CD4-positive, alpha-beta T cell treated with Interleukin-17A for 1 hour (primary cell): ENCODE measurements at regions not wholly inside any gene's neighbourhood (a gene's known extent, or its start where the extent isn't known, plus 50 kb on each side); places are given as distances from the start of the nearest gene placed in this dataset.
"Not testable (repeated sequence)": the region's sequence is repeated elsewhere in the genome, so short reads cannot be mapped to it uniquely, and the experiment has no call there.

Experiments
- DNase-seq: peaks from one replicate; pipeline ENCODE4 v3.0.0-alpha.2; 2020

DNA sequence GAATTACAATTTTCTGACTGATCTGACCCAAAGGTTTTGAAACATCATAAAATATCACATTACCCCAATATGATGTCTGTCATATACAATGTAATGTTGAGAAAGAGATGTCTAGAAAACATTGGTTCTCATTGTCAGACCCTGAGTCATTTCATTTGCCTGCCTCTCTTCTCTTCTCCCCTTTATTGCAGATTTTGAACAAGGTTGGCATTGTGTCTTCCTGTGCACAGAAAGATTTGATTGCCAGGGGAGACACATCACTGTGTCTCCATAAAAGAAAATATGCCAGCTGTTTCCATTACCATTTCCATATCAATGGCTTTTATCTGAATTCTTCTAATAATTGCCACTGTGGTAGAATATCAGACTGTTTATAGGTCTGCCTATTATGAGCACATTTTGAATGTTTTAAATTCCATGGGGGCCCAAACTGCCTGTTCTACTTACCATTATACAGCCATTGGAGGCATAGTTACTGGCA is 65.6 kb downstream of the IFI44 start:
- DNase-seq: no peak

DNA sequence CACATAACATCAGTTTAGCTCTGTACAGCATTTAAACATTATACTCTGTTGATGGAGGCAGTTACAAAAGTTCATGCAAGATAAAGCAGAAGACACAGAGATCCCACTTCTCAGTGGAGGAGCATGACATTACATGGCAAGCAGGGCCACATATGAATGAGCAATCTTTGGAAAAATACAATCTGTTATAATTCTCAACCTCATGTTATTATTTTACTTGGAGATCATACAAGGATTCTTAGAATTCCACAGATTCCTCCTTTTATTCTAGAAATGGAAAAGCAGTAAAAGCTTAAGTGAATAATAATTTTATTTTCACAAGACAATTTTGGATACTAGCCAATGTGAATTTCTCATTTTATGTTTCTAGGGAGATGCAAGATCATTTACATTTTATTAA is 66.6 kb downstream of the IFI44 start:
- no peak for DNase-seq

DNA sequence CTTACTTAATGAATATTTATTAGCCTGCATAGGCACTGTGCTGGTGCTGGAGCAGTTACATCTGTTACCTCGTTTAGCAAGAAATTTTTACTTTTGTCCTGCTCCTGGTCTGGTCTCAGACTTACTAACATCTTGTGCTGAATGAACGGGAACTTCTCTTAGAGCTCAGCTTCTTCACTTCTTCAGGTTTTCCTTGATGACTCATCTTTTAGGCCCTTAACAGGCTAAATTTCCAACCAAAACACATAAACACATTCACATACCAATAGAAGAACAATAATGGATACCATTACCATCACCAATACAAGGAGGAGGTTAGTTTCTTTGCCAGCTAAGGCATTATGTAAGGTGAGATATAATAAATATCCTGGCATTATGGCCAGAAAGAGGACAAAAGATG is 68.9 kb downstream of the IFI44 start:
- DNase-seq: no peak

DNA sequence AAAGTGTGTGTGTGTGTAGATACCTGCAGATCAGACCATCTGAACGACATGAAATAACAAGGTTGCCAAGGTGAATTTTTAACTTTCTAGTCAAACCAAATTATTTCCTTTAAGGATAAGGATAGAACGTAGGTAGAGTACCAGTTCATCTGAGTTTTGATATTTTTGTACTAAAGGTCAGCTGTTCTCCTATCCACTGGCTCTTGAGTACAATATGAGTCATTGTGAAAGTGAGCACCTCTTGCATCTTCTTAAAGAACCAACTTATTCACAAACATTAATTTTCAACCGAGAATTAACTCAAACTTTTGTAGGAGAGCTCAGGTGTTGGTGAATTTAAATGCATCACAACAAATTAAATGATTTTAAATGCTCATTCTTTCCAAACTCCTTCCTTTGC is 71.5 kb downstream of the IFI44 start:
- no peak for DNase-seq

DNA sequence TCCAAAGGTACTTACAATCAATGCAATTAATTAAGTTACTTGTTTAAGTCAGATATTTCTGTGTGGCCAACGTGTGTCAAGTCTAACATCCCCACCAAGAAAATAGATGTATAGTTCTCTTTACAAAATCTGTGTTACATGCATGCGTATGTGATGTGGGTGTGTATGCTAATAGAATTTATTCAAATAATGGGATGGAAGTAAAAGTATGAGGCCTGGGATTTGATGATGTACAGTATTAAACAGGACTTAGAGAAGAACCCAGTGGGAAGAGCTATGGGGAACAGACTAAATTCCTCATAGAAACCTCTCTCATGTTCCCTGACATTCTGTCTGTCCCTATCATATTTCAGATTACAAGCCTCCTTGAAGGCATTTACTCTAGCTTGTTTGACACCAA is 72.5 kb downstream of the IFI44 start:
- DNase-seq: no peak

DNA sequence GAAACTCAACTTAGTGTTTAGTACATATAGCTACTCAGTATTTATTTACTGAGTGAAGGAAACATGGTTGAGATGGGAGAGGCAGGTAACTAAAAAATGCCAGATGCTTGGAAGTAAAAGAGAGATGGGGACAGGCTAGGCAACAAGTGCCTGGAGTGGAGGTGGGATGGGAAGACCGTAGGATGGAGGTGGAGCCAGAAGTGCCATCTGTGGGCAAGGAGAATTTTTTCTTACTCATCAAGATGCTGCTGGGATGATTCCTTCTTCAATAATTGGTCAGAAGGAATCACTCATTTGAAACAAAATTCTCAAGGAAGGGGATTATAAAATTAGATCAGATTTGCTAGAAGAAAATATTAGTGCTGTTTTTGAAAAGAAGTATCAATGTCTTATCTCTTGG is 72.9 kb downstream of the IFI44 start:
- DNase-seq: no peak

DNA sequence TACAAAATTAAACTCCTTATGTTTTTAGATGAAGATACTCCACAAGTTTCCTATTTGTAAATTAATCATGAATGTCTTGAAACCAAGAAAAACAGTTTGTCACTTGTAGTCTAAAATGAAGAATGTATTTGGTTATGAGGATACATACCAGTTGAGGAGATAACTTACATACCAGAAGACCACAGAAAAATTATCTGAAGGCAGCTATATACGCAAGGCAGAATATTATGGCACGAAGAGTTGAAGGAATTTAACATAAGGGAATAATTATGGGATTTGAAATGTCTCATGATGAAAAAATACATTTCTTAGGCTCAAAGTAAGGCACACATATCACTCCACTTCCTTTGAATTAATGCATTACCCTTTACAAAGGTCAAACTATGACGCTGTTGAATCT is 73.3 kb downstream of the IFI44 start:
- no peak for DNase-seq

DNA sequence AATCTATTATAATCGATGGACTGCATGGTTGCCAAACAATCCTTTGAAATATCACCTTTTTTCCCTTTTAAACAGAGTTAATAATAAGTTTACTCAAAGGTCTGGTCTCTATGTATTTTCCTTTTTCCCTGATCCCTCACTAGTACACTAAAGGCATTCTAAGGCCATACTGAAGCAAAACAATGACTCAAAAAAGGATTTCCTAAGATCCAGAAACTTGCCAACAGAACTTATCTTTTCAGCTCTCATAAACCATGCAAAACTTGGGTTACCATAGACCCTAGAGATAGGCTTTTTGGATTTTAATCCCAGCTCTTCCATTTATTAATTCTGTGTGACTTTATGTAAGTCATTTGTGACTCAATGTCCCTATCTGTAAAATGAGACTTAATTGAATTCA is 77.1 kb downstream of the IFI44 start:
- DNase-seq: no peak

DNA sequence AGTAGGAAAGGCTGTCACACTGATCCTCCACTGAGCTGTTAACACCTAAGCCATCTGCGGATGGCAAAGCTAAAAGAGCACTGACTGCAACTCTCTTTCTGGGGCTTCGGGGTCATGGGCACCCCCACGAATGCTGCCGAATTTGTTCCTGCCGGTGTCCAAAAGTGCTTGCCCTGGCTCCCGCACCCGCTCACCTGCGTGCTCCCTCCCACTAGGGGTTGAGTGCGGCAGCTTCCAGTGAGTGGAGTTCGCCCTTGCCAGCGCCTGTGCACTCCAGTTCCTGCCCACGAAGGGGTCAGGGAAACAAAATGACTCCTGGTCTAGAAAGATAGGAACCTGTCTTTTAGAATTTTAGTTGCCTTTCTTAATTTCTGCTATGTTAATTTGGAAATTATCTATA is 78.7 kb downstream of the IFI44 start:
- DNase-seq: no peak

DNA sequence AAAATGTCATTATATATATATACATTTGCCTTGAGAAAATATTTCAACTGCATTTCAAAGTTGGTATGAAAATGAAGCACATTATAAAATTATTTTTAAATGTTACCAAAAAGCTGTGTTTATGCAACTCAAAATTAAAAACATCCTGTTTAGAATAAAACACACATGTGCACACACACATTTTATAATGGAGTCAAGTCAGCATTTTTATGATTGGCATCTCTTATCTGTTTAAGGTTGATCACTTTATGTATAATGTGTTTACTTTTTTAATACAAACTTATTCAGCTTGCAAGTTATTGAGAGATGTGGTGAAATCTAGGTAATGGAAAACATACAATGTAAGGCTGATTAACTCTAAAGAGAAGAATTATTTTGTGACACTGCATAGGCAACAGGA is 80.4 kb downstream of the IFI44 start:
- DNase-seq: no peak

DNA sequence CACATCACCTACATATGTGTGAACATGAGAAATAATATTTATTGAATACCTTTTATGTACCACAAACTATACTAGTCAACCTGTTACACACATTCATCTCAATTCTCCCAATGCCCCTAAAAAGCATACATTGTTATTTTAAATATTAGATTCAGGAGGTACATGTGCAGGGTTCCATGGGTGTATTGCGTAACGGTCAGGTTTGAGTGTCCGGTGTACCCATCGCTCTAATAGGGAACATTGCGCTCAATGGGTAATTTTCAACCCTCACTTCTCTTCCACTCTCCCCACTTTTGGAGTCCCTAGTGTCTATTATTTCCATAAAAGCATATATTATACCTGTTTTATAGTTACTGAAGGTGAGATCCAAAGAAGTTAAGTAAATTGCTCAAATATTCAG is 82.0 kb downstream of the IFI44 start:
- DNase-seq: no peak

DNA sequence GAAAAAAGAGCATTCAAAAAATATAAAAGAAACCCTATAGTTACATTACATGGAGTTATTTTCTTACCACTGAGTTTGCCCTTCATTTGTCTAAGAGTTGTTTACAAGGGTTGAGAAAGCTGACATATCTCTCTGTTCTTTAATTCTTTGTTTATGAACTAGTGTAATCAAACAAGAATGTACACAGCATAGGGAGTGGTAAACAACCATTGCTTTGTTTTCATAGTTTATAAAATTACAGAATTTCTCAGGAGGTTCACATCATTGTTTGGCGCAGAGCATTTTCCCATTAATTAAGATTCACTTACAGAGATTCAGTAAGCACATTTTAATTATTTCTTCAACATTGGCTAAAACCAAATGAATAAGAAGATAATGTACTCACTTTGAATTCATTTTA is 87.6 kb downstream of the IFI44 start:
- no peak for DNase-seq

DNA sequence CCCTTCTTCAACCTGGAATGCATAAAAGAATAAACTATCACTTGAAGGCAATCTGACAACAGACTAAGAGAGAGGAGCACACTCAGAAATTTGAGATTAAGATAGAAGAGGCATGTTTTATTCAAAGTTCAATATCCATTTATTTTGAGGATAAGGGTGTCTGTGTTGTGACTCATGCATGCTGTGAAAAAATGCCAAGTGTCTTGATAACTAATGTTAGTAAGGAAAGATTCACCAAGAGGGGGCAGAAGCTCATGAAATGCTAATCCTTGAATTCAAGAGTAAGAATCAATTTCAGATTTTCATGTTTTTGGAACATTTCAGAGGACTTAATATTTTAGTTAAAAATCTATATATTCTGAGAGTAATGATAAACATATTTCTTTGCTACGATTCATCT is 94.0 kb downstream of the IFI44 start:
- DNase-seq: no peak

DNA sequence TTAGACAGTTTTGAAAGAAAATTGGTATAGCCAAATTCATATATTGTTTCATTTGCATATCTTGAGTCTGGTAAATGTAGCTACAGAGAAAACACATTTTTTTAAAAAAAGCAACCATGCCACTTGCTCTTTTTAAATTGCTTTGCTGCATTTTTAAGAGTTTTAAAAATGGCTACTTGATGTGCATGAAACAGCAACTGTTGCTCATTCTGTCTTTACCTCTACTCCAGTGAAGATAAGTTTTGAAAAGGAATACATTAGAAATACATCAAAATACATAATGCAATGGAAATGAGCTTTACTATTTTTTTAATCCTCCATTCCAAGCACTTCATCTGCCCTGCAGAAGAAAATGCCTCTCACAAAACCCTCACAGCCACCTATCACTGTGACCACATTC is 95.5 kb downstream of the IFI44 start:
- no peak for DNase-seq

DNA sequence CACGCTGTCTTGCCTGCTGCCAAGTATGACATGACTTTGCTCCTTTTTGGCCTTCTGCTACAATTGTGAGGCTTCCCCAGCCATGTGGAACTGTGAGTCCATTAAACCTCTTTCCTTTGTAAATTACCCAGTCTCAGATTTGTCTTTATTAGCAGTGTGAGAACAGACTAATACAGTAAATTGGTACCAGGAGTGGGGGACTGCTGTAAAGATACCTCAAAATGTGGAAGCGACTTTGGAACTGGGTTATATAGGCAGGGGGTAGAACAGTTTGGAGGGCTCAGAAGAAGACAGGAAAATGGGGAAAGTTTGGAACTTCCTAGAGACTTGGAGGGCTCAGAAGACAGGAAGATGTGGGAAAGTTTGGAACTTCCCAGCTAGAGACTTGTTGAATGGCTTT is 104.0 kb downstream of the IFI44 start:
- DNase-seq: not testable (repeated sequence)

DNA sequence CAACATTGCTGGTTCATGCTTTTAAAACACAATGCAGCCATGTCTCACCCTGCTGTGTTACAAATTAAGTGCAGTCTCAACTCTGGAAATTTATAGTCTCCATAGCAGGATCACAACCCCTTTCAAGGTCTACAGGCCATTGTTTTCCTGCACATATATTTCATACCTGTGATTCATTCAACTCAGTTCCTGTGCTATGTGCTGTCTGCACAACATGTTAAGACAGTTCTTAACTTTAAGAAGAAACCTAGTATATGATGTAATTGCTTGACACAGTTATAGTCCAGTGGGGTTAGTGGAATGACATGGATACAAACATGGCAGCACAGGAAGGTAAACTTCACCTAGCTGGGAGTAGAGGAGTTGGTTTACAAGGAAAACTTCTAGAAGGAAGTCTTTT is 106.4 kb downstream of the IFI44 start:
- no peak for DNase-seq

DNA sequence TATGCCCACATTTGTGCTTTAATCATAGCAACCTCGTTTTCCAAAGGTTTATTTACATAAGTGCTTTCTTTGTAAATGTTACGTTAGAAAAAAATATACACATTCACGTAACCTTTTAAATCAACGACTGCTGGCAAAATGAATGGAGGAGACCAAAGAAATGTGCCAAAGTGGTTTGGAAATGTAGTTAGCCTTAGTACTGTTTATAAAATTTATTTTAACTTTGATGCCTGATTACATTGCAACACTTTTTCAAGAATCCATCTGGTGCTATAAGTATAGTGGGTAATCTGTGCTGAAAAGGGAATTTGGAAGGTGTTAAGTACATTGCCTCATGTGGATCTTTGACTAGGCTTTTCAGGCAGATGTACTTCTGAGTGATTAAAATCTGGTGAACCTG is 108.9 kb downstream of the IFI44 start:
- DNase-seq: no peak

DNA sequence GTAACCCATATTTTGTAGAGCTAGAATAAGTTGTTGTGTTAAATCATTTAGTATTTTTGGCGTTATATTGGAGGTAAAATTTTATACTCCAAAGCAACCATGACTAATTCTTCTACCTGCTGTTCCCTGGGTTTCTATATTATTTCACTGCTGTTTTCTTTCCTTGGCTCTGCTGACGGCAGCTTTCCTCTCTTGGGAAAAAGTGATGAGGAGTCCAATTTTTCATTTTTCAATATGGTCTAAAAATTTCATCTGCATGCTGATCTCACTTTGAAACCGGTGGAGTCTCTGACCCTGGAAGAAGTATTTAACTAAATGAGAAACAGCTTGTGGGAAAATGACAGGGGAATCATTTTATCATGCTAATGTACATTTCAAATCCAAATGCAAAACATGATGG is 110.2 kb downstream of the IFI44 start:
- DNase-seq: no peak

DNA sequence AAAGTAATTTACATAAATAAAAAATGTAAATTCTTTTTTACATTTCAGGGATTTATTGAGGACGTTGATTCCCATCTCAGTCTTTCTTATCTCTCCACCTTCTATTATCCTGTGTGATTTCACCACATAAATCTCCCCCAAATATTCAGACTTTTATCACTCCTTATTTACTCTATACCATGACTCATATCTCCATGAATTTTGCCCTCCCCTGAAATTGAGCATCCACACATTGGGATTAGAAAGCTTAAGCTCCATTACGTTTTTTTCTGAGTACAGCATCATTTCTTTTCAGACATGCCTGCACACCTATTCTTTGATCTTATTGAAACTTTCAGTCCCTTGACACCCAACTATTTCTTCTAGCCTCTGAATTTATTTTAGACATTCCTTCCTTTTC is 111.2 kb downstream of the IFI44 start:
- DNase-seq: no peak

DNA sequence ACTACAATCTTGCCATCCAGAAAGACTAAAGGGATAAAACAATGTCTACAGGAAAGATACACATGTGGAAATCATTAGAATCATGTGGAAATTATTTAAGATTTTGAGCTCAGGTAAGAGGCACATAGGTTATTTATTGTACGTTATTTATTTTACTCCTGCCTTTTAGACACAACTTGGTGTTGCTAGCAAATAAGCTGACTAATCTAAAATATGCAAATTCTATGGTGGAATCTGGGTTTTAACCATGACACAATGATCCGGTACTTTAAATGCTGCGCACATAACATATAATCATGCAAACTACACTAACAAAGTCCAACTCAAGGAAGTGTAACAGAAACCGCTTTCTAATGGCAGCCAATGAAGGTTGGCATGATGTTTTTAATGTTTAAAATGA is 112.5 kb downstream of the IFI44 start:
- no peak for DNase-seq

DNA sequence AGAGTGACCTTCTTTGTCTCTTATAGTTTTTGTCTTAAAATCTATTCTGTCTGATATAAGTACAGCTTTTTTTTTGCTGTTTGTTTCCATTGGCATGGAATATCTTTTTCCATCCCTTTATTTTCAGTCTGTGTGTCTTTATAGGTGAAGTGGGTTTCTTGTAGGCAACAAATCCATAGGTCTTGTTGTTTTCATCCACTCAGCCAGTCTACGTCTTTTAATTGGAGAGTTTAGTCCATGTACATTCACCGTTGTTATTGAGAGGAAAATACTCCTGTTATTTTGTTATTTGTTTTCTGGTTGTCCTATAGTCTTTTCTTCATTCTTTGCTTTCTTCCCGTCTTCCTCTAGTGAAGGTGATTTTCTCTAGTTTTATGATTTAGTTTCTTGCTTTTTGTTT is 115.9 kb downstream of the IFI44 start:
- DNase-seq: no peak

DNA sequence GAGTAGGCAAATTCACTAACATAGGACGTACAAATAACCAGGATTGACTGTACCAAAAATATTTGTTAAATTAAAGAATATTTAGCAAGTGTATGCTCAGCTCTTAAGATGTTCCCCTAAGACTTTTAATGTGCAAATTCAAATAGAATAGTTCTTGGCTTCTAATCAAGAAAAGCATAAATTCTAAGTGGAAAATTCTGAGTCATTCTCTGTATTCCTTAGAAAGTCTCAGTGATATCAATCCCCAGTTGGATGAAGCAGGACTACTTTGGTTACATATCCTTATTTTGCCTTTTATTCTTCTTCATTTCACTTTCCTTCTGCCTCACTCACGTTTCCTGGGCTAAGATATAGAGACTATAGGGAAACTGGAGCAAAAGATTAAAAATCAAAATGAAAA is 130.2 kb downstream of the IFI44 start:
- no peak for DNase-seq

DNA sequence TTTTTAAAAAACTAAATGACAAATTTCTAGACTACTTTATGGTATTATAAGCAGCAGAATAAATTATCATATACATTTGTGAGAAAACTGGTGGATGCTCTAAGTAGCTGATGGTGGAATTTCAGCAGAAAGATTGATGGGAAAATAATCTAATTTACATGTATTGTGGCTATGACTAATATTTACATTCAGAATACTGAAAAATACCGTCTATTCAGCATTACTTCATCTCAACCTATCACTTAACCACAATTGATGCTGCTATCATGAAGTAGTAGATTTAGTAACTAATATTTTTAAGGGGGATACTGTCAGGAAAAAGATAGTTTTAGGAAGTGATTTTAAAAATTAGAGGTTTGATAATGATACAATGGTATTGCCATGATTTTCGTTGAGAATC is 137.9 kb downstream of the IFI44 start:
- DNase-seq: no peak

DNA sequence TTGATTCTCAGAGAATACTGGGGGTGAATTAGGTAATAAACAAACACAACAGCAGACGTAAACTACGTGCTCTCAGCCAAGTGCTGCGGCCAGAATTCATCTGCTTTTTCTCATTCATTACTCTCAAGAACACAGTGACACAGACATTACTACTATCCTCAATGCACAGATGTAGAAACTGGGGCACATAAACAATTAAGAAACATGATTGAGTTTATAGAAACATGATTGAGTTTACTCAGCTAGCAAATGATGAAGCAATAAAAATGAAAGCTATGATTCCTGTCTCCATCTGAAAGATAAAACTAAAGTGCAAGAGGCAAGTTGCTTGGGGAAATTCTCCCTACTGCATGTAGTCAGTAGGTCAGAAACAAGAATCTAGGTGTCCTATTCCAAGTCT is 140.5 kb downstream of the IFI44 start:
- DNase-seq: no peak

DNA sequence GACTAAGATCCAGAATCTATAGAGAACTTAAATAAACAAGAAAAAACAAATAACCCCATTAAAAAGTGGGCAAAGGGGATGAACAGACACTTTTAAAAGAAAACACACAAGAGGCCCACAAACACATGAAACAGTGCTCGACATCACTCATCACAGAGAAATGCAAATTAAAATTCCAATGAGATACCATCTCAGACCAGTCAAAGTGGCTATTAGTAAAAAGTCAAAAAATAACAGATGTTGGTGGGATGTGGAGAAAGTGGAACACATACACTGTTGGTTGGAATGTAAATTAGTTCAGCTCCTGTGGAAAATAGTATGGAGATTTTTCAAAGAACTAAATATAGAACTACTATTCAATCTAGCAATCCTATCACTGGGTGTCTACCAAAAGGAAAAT is 143.1 kb downstream of the IFI44 start:
- DNase-seq: no peak

DNA sequence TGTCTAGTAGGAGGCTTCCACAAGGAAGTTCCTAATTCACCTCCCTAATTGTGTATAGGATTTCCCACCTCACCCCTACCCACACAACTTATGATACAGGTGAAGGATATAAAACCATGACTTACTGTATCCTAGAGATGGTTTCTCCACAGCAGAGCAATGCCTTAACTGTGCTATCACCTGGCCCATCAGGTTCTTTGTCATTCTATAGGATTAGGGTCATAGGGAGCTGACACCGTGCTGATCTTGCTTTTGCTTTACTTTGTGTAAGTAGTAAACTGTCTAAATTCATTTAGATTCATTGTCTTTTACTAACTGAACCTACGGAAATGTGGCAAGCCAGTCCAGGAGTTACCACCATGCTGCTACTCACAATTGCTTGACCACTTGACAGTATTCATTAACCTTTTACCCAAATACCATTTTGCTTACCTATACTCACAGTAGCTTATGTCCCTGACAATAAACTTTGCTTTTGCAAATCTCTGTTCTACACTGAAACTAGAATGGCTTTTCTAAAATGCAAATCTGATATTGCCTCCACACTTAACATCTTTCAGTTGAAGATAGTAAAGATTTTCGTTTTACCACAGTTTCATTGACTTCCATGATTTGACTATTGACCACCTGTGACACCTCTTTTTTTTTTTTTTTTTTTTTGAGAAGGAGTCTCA is 147.6 kb downstream of the IFI44 start:
- no peak for DNase-seq
